ENCODE measurements at regions not wholly inside any gene's neighbourhood (a gene's known extent, or its start where the extent isn't known, plus 50 kb on each side); places are given as distances from the start of the nearest gene placed in this dataset.

GRCh38 chr1:56424744-56425493 lies 154.4 kb downstream of the PLPP3 start:
- H3K27me3 ChIP-seq (ENCODE audit: control insufficient read depth in 1 of 2, insufficient read depth in 2 of 2, low read length in 1 of 2): no peaks in the 10 kb centered on the region
- no peaks in the 10 kb centered on the region for H3K36me3 ChIP-seq (ENCODE audit: control insufficient read depth in 1 of 2, insufficient read depth in 2 of 2, low read length in 1 of 2)
- DNase-seq (peak; percentile 69 to 85), ATAC-seq (ENCODE audit: low FRiP score) (no peak)
- no peaks in the 10 kb centered on the region for H3K9me3 ChIP-seq (ENCODE audit: control insufficient read depth, low read length)
- H3K4me1 ChIP-seq (ENCODE audit: control insufficient read depth in 1 of 2, insufficient read depth in 2 of 2, low read length in 2 of 2): peaks cover 0 to 2% of the 10 kb centered on the region in 2 donors
- H3K27ac ChIP-seq (ENCODE audit: low read depth in 1 of 2, low read length in 2 of 2): no peak overlapping the region
- no peak overlapping the region for H3K4me3 ChIP-seq (ENCODE audit: low read length in 2 of 2)
- intact Hi-C loops (cut with DNase I): no loop called here
- WGBS, 2 donors: 65 to 77% methylated on average over 6 of the region's 6 CpGs

GRCh38 chr1:56423716-56424115 lies 155.6 kb downstream of the PLPP3 start:
- H3K27ac ChIP-seq (ENCODE audit: low read depth in 1 of 2, low read length in 2 of 2): no peak overlapping the region
- peaks cover 0 to 2% of the 10 kb centered on the region in 2 donors for H3K4me1 ChIP-seq (ENCODE audit: control insufficient read depth in 1 of 2, insufficient read depth in 2 of 2, low read length in 2 of 2)
- no peak overlapping the region for H3K4me3 ChIP-seq (ENCODE audit: low read length in 2 of 2)
- no peaks in the 10 kb centered on the region for H3K36me3 ChIP-seq (ENCODE audit: control insufficient read depth in 1 of 2, insufficient read depth in 2 of 2, low read length in 1 of 2)
- intact Hi-C loops (cut with DNase I): no loop called here
- no peaks in the 10 kb centered on the region for H3K9me3 ChIP-seq (ENCODE audit: control insufficient read depth, low read length)
- ATAC-seq (ENCODE audit: low FRiP score) (no peak), DNase-seq (no peak)
- 81 to 84% methylated on average over 4 of the region's 4 CpGs for WGBS, 2 donors
- no peaks in the 10 kb centered on the region for H3K27me3 ChIP-seq (ENCODE audit: control insufficient read depth in 1 of 2, insufficient read depth in 2 of 2, low read length in 1 of 2)

- WGBS, 2 donors: 89 to 90% methylated on average over 6 of the region's 6 CpGs
- DNase-seq: no peak
- Histone ChIP-seq H3K36me3 (ENCODE audit: control insufficient read depth in 1 of 2, insufficient read depth in 2 of 2, low read length in 1 of 2) (no peaks in the 10 kb centered on the region), H3K27ac (ENCODE audit: low read depth in 1 of 2, low read length in 2 of 2) (no peak overlapping the region), H3K27me3 (ENCODE audit: control insufficient read depth in 1 of 2, insufficient read depth in 2 of 2, low read length in 1 of 2) (no peaks in the 10 kb centered on the region), H3K4me3 (ENCODE audit: low read length in 2 of 2) (no peak overlapping the region), H3K9me3 (ENCODE audit: control insufficient read depth, low read length) (no peaks in the 10 kb centered on the region), H3K4me1 (ENCODE audit: control insufficient read depth in 1 of 2, insufficient read depth in 2 of 2, low read length in 2 of 2) (no peaks in the 10 kb centered on the region)
- intact Hi-C loops (cut with DNase I): loop anchor here in 1 of 2 donors (10.0 kb wide), 1 partner anchor 157 kb away; the partner anchor contains the start of gene PLPP3
- ATAC-seq (ENCODE audit: low FRiP score): no peak
Observed at GRCh38 chr1:56418151-56418631, 161.2 kb downstream of the PLPP3 start.

- Histone ChIP-seq H3K27me3 (ENCODE audit: control insufficient read depth in 1 of 2, insufficient read depth in 2 of 2, low read length in 1 of 2) (no peaks in the 10 kb centered on the region), H3K27ac (ENCODE audit: low read depth in 1 of 2, low read length in 2 of 2) (no peak overlapping the region), H3K4me3 (ENCODE audit: low read length in 2 of 2) (no peak overlapping the region), H3K9me3 (ENCODE audit: control insufficient read depth, low read length) (no peaks in the 10 kb centered on the region), H3K36me3 (ENCODE audit: control insufficient read depth in 1 of 2, insufficient read depth in 2 of 2, low read length in 1 of 2) (no peaks in the 10 kb centered on the region), H3K4me1 (ENCODE audit: control insufficient read depth in 1 of 2, insufficient read depth in 2 of 2, low read length in 2 of 2) (no peaks in the 10 kb centered on the region)
- no peak for ATAC-seq (ENCODE audit: low FRiP score)
- no peak for DNase-seq
- intact Hi-C loops (cut with DNase I): loop anchor here in 1 of 2 donors (10.0 kb wide), 1 partner anchor 157 kb away; the partner anchor contains the start of gene PLPP3
- 88 to 96% methylated on average over 4 of the region's 4 CpGs for WGBS, 2 donors
Observed at GRCh38 chr1:56417646-56418045, 161.7 kb downstream of the PLPP3 start.

GRCh38 chr1:56416495-56416894 lies 162.9 kb downstream of the PLPP3 start:
- no peak overlapping the region for H3K27ac ChIP-seq (ENCODE audit: low read depth in 1 of 2, low read length in 2 of 2)
- H3K9me3 ChIP-seq (ENCODE audit: control insufficient read depth, low read length): no peaks in the 10 kb centered on the region
- no peaks in the 10 kb centered on the region for H3K4me1 ChIP-seq (ENCODE audit: control insufficient read depth in 1 of 2, insufficient read depth in 2 of 2, low read length in 2 of 2)
- H3K27me3 ChIP-seq (ENCODE audit: control insufficient read depth in 1 of 2, insufficient read depth in 2 of 2, low read length in 1 of 2): no peaks in the 10 kb centered on the region
- DNase-seq: no peak
- 72 to 88% methylated on average over 2 of the region's 2 CpGs for WGBS, 2 donors
- H3K36me3 ChIP-seq (ENCODE audit: control insufficient read depth in 1 of 2, insufficient read depth in 2 of 2, low read length in 1 of 2): no peaks in the 10 kb centered on the region
- no peak for ATAC-seq (ENCODE audit: low FRiP score)
- H3K4me3 ChIP-seq (ENCODE audit: low read length in 2 of 2): no peak overlapping the region
- intact Hi-C loops (cut with DNase I): loop anchor here in 1 of 2 donors (10.0 kb wide), 1 partner anchor 158 kb away; the partner anchor contains the start of gene PLPP3

GRCh38 chr1:56415720-56416119 lies 163.6 kb downstream of the PLPP3 start:
- no peaks in the 10 kb centered on the region for H3K4me1 ChIP-seq (ENCODE audit: control insufficient read depth in 1 of 2, insufficient read depth in 2 of 2, low read length in 2 of 2)
- no peaks in the 10 kb centered on the region for H3K36me3 ChIP-seq (ENCODE audit: control insufficient read depth in 1 of 2, insufficient read depth in 2 of 2, low read length in 1 of 2)
- intact Hi-C loops (cut with DNase I): loop anchor here in 1 of 2 donors (10.0 kb wide), 1 partner anchor 159 kb away; the partner anchor contains the start of gene PLPP3
- no peak for DNase-seq
- no peaks in the 10 kb centered on the region for H3K27me3 ChIP-seq (ENCODE audit: control insufficient read depth in 1 of 2, insufficient read depth in 2 of 2, low read length in 1 of 2)
- no peak overlapping the region for H3K27ac ChIP-seq (ENCODE audit: low read depth in 1 of 2, low read length in 2 of 2)
- H3K9me3 ChIP-seq (ENCODE audit: control insufficient read depth, low read length): no peaks in the 10 kb centered on the region
- WGBS, 2 donors: 95 to 97% methylated on average over 4 of the region's 4 CpGs
- no peak for ATAC-seq (ENCODE audit: low FRiP score)
- H3K4me3 ChIP-seq (ENCODE audit: low read length in 2 of 2): no peak overlapping the region

GRCh38 chr1:56415258-56415657 lies 164.1 kb downstream of the PLPP3 start:
- H3K27me3 ChIP-seq (ENCODE audit: control insufficient read depth in 1 of 2, insufficient read depth in 2 of 2, low read length in 1 of 2): no peaks in the 10 kb centered on the region
- no peaks in the 10 kb centered on the region for H3K36me3 ChIP-seq (ENCODE audit: control insufficient read depth in 1 of 2, insufficient read depth in 2 of 2, low read length in 1 of 2)
- no peaks in the 10 kb centered on the region for H3K9me3 ChIP-seq (ENCODE audit: control insufficient read depth, low read length)
- no peak overlapping the region for H3K27ac ChIP-seq (ENCODE audit: low read depth in 1 of 2, low read length in 2 of 2)
- H3K4me3 ChIP-seq (ENCODE audit: low read length in 2 of 2): no peak overlapping the region
- no peak for DNase-seq
- WGBS, 2 donors: 88 to 91% methylated on average over 3 of the region's 3 CpGs
- ATAC-seq (ENCODE audit: low FRiP score): no peak
- intact Hi-C loops (cut with DNase I): loop anchor here in 1 of 2 donors (10.0 kb wide), 1 partner anchor 160 kb away; the partner anchor contains the start of gene PLPP3
- H3K4me1 ChIP-seq (ENCODE audit: control insufficient read depth in 1 of 2, insufficient read depth in 2 of 2, low read length in 2 of 2): no peaks in the 10 kb centered on the region

GRCh38 chr1:56414728-56415224 lies 164.6 kb downstream of the PLPP3 start:
- H3K4me1 ChIP-seq (ENCODE audit: control insufficient read depth in 1 of 2, insufficient read depth in 2 of 2, low read length in 2 of 2): no peaks in the 10 kb centered on the region
- no peak overlapping the region for H3K27ac ChIP-seq (ENCODE audit: low read depth in 1 of 2, low read length in 2 of 2)
- intact Hi-C loops (cut with DNase I): loop anchor here in 1 of 2 donors (10.0 kb wide), 1 partner anchor 160 kb away; the partner anchor contains the start of gene PLPP3
- 81 to 83% methylated on average over 9 of the region's 9 CpGs for WGBS, 2 donors
- ATAC-seq (ENCODE audit: low FRiP score) (no peak), DNase-seq (no peak)
- H3K4me3 ChIP-seq (ENCODE audit: low read length in 2 of 2): no peak overlapping the region
- H3K9me3 ChIP-seq (ENCODE audit: control insufficient read depth, low read length): no peaks in the 10 kb centered on the region
- H3K27me3 ChIP-seq (ENCODE audit: control insufficient read depth in 1 of 2, insufficient read depth in 2 of 2, low read length in 1 of 2): no peaks in the 10 kb centered on the region
- no peaks in the 10 kb centered on the region for H3K36me3 ChIP-seq (ENCODE audit: control insufficient read depth in 1 of 2, insufficient read depth in 2 of 2, low read length in 1 of 2)

All from aorta (tissue), 5 donors.